ENCODE measurements at regions not wholly inside any gene's neighbourhood (a gene's known extent, or its start where the extent isn't known, plus 50 kb on each side); places are given as distances from the start of the nearest gene placed in this dataset.

DNA sequence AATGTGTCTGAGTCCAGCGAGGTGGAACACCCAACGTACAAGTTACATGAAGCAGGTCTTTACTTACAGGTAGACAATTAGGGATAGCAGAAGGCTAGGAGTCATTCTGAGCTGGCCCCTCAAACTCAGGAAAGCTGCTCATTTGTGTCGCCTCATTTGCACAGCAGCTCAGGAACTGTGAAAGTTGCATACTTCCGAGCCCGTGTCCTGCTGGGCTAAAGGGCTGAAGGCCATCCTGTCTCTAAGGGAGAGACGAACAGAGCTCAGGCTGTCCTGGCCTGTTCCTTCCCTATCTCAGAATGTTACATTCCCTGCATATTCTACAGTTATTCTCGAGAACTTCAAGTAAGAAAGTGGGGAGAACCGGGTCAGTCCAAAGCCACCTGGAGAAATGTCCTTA lies 99.0 kb downstream of the FAM124B start:
- TF ChIP-seq, protein P1, sequence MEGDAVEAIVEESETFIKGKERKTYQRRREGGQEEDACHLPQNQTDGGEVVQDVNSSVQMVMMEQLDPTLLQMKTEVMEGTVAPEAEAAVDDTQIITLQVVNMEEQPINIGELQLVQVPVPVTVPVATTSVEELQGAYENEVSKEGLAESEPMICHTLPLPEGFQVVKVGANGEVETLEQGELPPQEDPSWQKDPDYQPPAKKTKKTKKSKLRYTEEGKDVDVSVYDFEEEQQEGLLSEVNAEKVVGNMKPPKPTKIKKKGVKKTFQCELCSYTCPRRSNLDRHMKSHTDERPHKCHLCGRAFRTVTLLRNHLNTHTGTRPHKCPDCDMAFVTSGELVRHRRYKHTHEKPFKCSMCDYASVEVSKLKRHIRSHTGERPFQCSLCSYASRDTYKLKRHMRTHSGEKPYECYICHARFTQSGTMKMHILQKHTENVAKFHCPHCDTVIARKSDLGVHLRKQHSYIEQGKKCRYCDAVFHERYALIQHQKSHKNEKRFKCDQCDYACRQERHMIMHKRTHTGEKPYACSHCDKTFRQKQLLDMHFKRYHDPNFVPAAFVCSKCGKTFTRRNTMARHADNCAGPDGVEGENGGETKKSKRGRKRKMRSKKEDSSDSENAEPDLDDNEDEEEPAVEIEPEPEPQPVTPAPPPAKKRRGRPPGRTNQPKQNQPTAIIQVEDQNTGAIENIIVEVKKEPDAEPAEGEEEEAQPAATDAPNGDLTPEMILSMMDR (conservative IDR thresholded peaks at IDR 0.05 in 1 of 2, IDR thresholded peaks at IDR 0.05 in 1 of 2; ENCODE audit: low read depth in 1 of 2, low read length in 2 of 2) = no peak
- TF ChIP-seq EZH2 (IDR thresholded peaks at IDR 0.05; ENCODE audit: low read length, missing control alignments) = no peak

Measured in fibroblast of lung (primary cell).